VCaP (cell line): ENCODE measurements at regions not wholly inside any gene's neighbourhood (a gene's known extent, or its start where the extent isn't known, plus 50 kb on each side); places are given as distances from the start of the nearest gene placed in this dataset.
"Not testable (repeated sequence)": the region's sequence is repeated elsewhere in the genome, so short reads cannot be mapped to it uniquely, and the experiment has no call there.

Experiments
- H3K27ac ChIP-seq: fragments of 450-650 bp; 2 replicates; pipeline ENCODE4 v1.5.1; 2017
- TF ChIP-seq, protein P1 (sequence below): fragments of 450-650 bp; conservative IDR thresholded peaks from 2 replicates; pipeline ENCODE4 v1.5.1; 2017; ENCODE audit warnings: mild to moderate bottlenecking, moderate library complexity

GRCh38 chr1:194624833-194625232 is 1438.4 kb upstream of the B3GALT2 start:
- no peak overlapping the region for H3K27ac ChIP-seq
- TF ChIP-seq, protein P1, sequence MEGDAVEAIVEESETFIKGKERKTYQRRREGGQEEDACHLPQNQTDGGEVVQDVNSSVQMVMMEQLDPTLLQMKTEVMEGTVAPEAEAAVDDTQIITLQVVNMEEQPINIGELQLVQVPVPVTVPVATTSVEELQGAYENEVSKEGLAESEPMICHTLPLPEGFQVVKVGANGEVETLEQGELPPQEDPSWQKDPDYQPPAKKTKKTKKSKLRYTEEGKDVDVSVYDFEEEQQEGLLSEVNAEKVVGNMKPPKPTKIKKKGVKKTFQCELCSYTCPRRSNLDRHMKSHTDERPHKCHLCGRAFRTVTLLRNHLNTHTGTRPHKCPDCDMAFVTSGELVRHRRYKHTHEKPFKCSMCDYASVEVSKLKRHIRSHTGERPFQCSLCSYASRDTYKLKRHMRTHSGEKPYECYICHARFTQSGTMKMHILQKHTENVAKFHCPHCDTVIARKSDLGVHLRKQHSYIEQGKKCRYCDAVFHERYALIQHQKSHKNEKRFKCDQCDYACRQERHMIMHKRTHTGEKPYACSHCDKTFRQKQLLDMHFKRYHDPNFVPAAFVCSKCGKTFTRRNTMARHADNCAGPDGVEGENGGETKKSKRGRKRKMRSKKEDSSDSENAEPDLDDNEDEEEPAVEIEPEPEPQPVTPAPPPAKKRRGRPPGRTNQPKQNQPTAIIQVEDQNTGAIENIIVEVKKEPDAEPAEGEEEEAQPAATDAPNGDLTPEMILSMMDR, result no peak

- TF ChIP-seq, protein P1, result no peak
- H3K27ac ChIP-seq, result no peak overlapping the region
Measured at GRCh38 chr1:194618101-194618500, 1431.7 kb upstream of the B3GALT2 start.

DNA sequence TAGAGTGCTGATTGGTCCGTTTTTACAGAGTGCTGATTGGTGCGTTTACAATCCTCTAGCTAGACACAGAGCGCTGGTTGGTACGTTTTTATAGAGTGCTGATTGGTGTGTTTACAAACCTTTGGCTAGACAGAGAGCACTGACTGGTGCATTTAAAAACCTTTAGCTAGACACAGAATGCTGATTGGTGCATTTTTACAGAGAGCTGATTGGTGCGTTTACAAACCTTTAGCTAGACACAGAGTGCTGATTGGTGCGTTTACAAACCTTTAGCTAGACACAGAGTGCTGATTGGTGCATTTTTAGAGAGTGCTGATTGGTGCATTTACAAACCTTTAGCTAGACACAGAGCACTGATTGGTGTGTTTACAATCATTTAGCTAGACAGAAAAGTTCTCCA is 1430.9 kb upstream of the B3GALT2 start:
- not testable (repeated sequence) for H3K27ac ChIP-seq

DNA sequence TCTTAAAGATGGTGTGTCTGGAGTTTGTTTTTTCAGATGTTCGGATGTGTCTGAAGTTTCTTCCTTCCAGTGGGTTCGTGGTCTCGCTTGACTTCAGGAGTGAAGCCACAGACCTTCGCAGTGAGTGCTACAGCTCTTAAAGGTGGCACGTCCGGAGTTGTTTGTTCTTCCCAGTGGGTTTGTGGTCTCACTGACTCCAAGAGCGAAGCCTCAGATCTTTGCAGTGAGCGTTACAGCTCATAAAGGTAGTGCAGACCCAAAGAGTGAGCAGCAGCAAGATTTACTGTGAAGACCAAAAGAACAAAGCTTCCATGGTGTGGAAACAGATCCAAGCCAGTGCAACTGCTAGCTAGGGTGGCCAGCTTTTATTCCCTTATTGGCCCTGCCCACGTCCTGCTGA is 1430.4 kb upstream of the B3GALT2 start:
- no peak overlapping the region for H3K27ac ChIP-seq
- TF ChIP-seq, protein P1, result no peak

DNA sequence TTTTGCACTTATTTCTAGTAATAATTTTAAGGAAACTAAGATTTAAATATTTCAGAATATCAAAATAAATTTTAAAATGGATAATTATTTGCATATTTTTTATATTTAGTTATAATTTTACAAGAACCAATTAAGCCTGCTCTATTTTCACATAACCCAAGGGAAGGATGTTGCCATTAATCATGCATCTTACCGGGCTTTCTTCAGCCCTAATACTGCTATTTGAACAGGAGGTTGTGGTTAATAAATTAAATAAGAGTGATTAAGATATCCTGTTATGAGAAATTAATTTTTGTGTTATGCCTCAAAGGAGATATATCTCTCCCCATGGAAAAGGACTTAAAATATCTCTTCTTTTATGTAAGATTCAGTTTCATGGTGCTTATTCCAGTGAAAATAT is 1415.8 kb upstream of the B3GALT2 start:
- H3K27ac ChIP-seq, result no peak overlapping the region
- TF ChIP-seq, protein P1, result no peak

- TF ChIP-seq, protein P1, result no peak
Measured at GRCh38 chr1:194600716-194601115, 1414.3 kb upstream of the B3GALT2 start.

DNA sequence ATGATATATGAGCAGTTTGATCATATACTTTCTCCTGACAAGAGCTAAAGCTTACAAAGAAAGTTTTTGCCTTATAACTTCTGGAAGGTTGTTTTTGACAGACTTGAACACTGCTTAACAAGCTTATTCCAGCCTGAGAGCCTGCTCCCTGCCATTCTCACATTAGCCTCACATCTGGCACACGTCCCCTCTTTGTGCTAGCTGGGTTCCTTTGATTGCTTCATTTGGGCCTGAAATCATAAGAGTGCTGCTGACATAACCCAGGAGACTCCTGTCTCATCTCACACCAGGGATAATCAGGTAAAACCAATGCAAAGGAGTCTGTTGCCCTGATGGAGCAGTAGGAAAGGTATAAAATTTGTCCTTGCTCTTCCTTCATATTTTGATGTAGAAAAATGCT is 1411.7 kb upstream of the B3GALT2 start:
- no peak overlapping the region for H3K27ac ChIP-seq
- TF ChIP-seq, protein P1, result no peak

More at GRCh38 chr1:194600716-194601115, 1414.3 kb upstream of the B3GALT2 start:
- H3K27ac ChIP-seq, result no peak overlapping the region

GRCh38 chr1:194586302-194586701 is 1399.9 kb upstream of the B3GALT2 start:
- TF ChIP-seq, protein P1, result no peak
- no peak overlapping the region for H3K27ac ChIP-seq
